DOHH2 (cell line): ENCODE measurements at regions not wholly inside any gene's neighbourhood (a gene's known extent, or its start where the extent isn't known, plus 50 kb on each side); places are given as distances from the start of the nearest gene placed in this dataset.

Experiments
- H3F3A ChIP-seq: fragments of 200-600 bp; sonication (generic), shearing (Covaris generic); 2 replicates; pipeline ENCODE4 v1.6.0; 2016; ENCODE audit warnings: antibody characterized with exemption, mild to moderate bottlenecking; ENCODE audit not compliant: control insufficient read depth, insufficient read depth
- H3K27ac ChIP-seq: fragments of 200-600 bp; sonication (generic); 2 replicates; pipeline ENCODE4 v1.5.1; 2014; ENCODE audit warnings: low read depth, mild to moderate bottlenecking, low read length, moderate library complexity
- H3K27me3 ChIP-seq: fragments of 200-600 bp; sonication (generic); 2 replicates; pipeline ENCODE4 v1.6.1; 2014; ENCODE audit warnings: mild to moderate bottlenecking, low read length, mixed read lengths; ENCODE audit not compliant: control insufficient read depth
- H3K36me3 ChIP-seq: fragments of 200-600 bp; sonication (generic); 2 replicates; pipeline ENCODE4 v1.6.1; 2014; ENCODE audit warnings: mild to moderate bottlenecking, low read length, moderate library complexity, mixed read lengths; ENCODE audit not compliant: control insufficient read depth
- H3K4me1 ChIP-seq: fragments of 200-600 bp; sonication (generic); 2 replicates; pipeline ENCODE4 v1.6.1; 2014; ENCODE audit warnings: mild to moderate bottlenecking, low read length, mixed read lengths; ENCODE audit not compliant: control insufficient read depth
- H3K4me2 ChIP-seq: fragments of 200-600 bp; sonication (generic); 2 replicates; pipeline ENCODE4 v1.6.0; 2014; ENCODE audit warnings: mild to moderate bottlenecking, low read length, moderate library complexity
- H3K4me3 ChIP-seq: fragments of 200-600 bp; sonication (generic); 2 replicates; pipeline ENCODE4 v1.5.1; 2014; ENCODE audit warnings: mild to moderate bottlenecking, low read length, mixed read lengths
- H3K79me2 ChIP-seq: fragments of 200-600 bp; sonication (generic); 2 replicates; pipeline ENCODE4 v1.6.1; 2014; ENCODE audit warnings: mild to moderate bottlenecking, low read length, mixed read lengths; ENCODE audit not compliant: control insufficient read depth
- H3K9me2 ChIP-seq: fragments of 200-600 bp; sonication (generic); replicated peaks from 2 replicates; pipeline ENCODE4 v1.6.1; 2014; ENCODE audit warnings: mild to moderate bottlenecking, low read length, mixed read lengths; ENCODE audit not compliant: control insufficient read depth
- H3K9me3 ChIP-seq: fragments of 200-600 bp; sonication (generic); 2 replicates; pipeline ENCODE4 v1.6.1; 2014; ENCODE audit warnings: antibody characterized with exemption, low read length, mixed read lengths; ENCODE audit not compliant: control insufficient read depth, insufficient read depth
- H4K20me1 ChIP-seq: fragments of 200-600 bp; sonication (generic); 2 replicates; pipeline ENCODE4 v1.6.0; 2014; ENCODE audit warnings: low read depth, mild to moderate bottlenecking, antibody characterized with exemption, low read length, moderate library complexity; ENCODE audit not compliant: control insufficient read depth, insufficient read depth
- EZH2phosphoT487 ChIP-seq: fragments of 200-600 bp; sonication (generic); IDR thresholded peaks from 2 replicates; pipeline ENCODE4 v1.6.1; 2017; ENCODE audit warnings: borderline replicate concordance, mild to moderate bottlenecking, antibody characterized with exemption, low read length, moderate library complexity, mixed read lengths
- TF ChIP-seq, protein P1 (sequence below): fragments of 200-600 bp; sonication (generic); IDR thresholded peaks from one replicate; pipeline ENCODE4 v1.5.1; 2014; ENCODE audit warnings: antibody characterized with exemption, mild to moderate bottlenecking, low read depth, low read length; ENCODE audit not compliant: poor library complexity, severe bottlenecking

DNA sequence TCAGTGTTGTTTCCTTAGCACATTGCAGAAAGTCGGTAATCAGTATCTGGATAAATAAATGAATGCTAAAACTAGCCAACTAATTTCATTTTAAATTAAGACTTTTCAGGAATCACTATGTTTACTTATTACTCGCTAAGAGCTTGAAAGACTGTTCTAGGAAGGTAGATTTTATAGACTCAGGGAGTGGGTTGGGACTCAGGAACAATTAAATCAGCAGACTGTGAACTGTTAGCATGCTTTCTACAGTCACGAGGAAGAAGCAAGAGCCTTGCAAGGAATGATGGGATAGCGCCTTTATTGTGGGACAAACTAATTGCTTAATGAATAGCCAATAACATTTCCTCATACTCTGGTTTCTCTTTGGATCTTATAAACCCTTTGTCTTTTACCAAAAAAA lies 183.2 kb upstream of the AADAT start:
- H3K4me1 ChIP-seq: no peaks in the 10 kb centered on the region
- H3K4me3 ChIP-seq: no peak overlapping the region
- no peaks in the 10 kb centered on the region for H4K20me1 ChIP-seq
- H3K79me2 ChIP-seq: no peaks in the 10 kb centered on the region
- no peaks in the 10 kb centered on the region for H3K9me2 ChIP-seq
- no peaks in the 10 kb centered on the region for H3K36me3 ChIP-seq
- TF ChIP-seq, protein P1, sequence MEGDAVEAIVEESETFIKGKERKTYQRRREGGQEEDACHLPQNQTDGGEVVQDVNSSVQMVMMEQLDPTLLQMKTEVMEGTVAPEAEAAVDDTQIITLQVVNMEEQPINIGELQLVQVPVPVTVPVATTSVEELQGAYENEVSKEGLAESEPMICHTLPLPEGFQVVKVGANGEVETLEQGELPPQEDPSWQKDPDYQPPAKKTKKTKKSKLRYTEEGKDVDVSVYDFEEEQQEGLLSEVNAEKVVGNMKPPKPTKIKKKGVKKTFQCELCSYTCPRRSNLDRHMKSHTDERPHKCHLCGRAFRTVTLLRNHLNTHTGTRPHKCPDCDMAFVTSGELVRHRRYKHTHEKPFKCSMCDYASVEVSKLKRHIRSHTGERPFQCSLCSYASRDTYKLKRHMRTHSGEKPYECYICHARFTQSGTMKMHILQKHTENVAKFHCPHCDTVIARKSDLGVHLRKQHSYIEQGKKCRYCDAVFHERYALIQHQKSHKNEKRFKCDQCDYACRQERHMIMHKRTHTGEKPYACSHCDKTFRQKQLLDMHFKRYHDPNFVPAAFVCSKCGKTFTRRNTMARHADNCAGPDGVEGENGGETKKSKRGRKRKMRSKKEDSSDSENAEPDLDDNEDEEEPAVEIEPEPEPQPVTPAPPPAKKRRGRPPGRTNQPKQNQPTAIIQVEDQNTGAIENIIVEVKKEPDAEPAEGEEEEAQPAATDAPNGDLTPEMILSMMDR: no peak
- no peak for TF ChIP-seq EZH2phosphoT487
- no peak overlapping the region for H3K4me2 ChIP-seq
- H3K9me3 ChIP-seq: no peaks in the 10 kb centered on the region
- no peaks in the 10 kb centered on the region for H3K27me3 ChIP-seq
- H3F3A ChIP-seq: no peaks in the 10 kb centered on the region
- H3K27ac ChIP-seq: no peak overlapping the region

DNA sequence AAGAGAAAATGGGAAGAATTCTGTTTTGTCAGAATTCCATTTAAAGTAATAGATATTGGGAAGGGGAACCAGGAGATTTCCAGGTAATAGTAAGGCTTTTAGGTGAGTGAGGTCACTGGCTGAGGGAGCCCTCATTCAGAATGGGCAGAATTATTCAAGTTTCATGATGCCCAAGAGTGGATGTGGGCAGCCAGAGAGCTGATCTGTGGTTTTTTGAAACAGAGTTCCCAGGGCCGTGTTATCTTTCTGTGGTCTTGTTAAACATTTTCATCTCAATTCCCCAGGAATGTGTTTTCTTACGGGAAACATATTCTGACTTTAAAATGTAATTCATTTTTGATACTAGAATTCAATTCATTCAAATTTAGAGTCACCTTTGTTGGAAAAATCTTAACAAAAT lies 182.0 kb upstream of the AADAT start:
- H3K4me3 ChIP-seq: no peak overlapping the region
- H3K36me3 ChIP-seq: no peaks in the 10 kb centered on the region
- no peaks in the 10 kb centered on the region for H3K27me3 ChIP-seq
- no peaks in the 10 kb centered on the region for H4K20me1 ChIP-seq
- no peaks in the 10 kb centered on the region for H3K9me2 ChIP-seq
- no peaks in the 10 kb centered on the region for H3K79me2 ChIP-seq
- no peak overlapping the region for H3K27ac ChIP-seq
- H3K4me1 ChIP-seq: no peaks in the 10 kb centered on the region
- H3K4me2 ChIP-seq: no peak overlapping the region
- H3K9me3 ChIP-seq: no peaks in the 10 kb centered on the region
- no peaks in the 10 kb centered on the region for H3F3A ChIP-seq
- no peak for TF ChIP-seq EZH2phosphoT487
- TF ChIP-seq, protein P1: no peak

DNA sequence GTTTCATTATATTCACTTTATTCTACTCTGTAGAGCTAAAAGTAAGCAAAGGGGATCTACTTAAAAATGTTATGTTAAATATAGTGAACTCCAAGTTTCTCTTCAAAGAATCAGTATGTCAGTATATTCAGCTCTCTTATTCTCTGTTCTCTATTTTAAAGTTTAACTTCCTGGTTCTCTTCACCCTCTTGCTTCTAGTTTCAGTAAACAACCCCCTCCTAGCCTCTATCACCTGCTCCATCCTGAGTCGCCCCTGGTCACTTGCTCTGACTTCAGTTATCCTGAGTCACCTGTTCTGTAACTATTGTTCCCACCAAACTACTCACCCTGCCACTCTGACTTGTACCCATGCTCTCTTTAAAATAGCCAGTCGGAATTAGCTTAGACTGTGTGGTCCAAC lies 180.9 kb upstream of the AADAT start:
- Histone ChIP-seq H4K20me1 (no peaks in the 10 kb centered on the region), H3K79me2 (no peaks in the 10 kb centered on the region), H3K4me3 (no peak overlapping the region), H3K4me1 (no peaks in the 10 kb centered on the region), H3K27me3 (no peaks in the 10 kb centered on the region), H3K4me2 (no peak overlapping the region), H3K27ac (no peak overlapping the region), H3K36me3 (no peaks in the 10 kb centered on the region), H3F3A (no peaks in the 10 kb centered on the region), H3K9me2 (no peaks in the 10 kb centered on the region), H3K9me3 (no peaks in the 10 kb centered on the region)
- TF ChIP-seq EZH2phosphoT487: no peak
- TF ChIP-seq, protein P1: no peak

DNA sequence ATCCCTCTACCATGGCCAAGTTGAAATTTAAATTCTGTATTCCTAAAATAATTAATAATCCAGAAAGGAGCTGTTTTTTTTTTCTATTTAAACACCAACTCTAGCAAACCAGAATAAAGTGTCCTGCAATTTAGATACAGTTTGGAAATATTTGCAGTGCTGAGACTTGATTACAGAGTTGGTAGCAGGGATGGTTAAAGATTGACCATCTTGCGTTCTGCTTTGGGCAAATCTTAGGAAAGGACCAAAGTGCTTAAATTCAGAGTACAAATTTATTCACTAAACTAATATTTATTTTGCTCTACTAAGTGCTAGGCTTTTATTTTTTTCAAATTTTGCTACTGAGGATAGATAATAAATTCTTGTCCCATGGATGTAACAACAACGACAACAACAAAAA lies 180.2 kb upstream of the AADAT start:
- Histone ChIP-seq H3K9me3 (no peaks in the 10 kb centered on the region), H3K27ac (no peak overlapping the region)

More for the DNA sequence above, 180.2 kb upstream of the AADAT start:
- H3K9me2 ChIP-seq: no peaks in the 10 kb centered on the region
- no peaks in the 10 kb centered on the region for H3K36me3 ChIP-seq
- no peak overlapping the region for H3K4me2 ChIP-seq
- H3F3A ChIP-seq: no peaks in the 10 kb centered on the region
- H4K20me1 ChIP-seq: no peaks in the 10 kb centered on the region
- no peaks in the 10 kb centered on the region for H3K79me2 ChIP-seq
- no peaks in the 10 kb centered on the region for H3K4me1 ChIP-seq
- TF ChIP-seq EZH2phosphoT487: no peak
- TF ChIP-seq, protein P1: no peak
- no peaks in the 10 kb centered on the region for H3K27me3 ChIP-seq
- no peak overlapping the region for H3K4me3 ChIP-seq
